PFSK-1 (cell line): ENCODE measurements at regions not wholly inside any gene's neighbourhood (a gene's known extent, or its start where the extent isn't known, plus 50 kb on each side); places are given as distances from the start of the nearest gene placed in this dataset.

Source experiments
- FOXP2 ChIP-seq: optimal IDR thresholded peaks from 2 replicates; pipeline ENCODE3; 2011; ENCODE audit warnings: borderline replicate concordance, control low read depth, inconsistent platforms; ENCODE audit not compliant: insufficient read depth; ENCODE audit errors: extremely low read length, extremely low read depth
- POLR2AphosphoS5 ChIP-seq: IDR thresholded peaks from 2 replicates; pipeline ENCODE4 v1.6.1; 2012; ENCODE audit warnings: low read depth, mild to moderate bottlenecking, control low read depth, low read length, moderate library complexity
- SIN3A ChIP-seq: IDR thresholded peaks from 2 replicates; pipeline ENCODE4 v1.6.1; 2012; ENCODE audit warnings: mild to moderate bottlenecking, low read length, moderate library complexity, borderline replicate concordance; ENCODE audit not compliant: insufficient read depth
- TAF1 ChIP-seq: IDR thresholded peaks from 2 replicates; pipeline ENCODE4 v1.6.1; 2012; ENCODE audit warnings: low read length, control low read depth, borderline replicate concordance; ENCODE audit not compliant: insufficient read depth
- TF ChIP-seq, protein P1 (sequence below), 2 experiments: IDR thresholded peaks; 2 replicates each; pipeline versions ENCODE4 v1.6.1 to v1.8.0; 2011 to 2012; ENCODE audit warnings: low read depth in 2 of 2, low read length in 2 of 2, control low read depth in 1 of 2, inconsistent platforms in 1 of 2, mild to moderate bottlenecking in 1 of 2, moderate library complexity in 1 of 2; ENCODE audit not compliant: insufficient read depth in 1 of 2

DNA sequence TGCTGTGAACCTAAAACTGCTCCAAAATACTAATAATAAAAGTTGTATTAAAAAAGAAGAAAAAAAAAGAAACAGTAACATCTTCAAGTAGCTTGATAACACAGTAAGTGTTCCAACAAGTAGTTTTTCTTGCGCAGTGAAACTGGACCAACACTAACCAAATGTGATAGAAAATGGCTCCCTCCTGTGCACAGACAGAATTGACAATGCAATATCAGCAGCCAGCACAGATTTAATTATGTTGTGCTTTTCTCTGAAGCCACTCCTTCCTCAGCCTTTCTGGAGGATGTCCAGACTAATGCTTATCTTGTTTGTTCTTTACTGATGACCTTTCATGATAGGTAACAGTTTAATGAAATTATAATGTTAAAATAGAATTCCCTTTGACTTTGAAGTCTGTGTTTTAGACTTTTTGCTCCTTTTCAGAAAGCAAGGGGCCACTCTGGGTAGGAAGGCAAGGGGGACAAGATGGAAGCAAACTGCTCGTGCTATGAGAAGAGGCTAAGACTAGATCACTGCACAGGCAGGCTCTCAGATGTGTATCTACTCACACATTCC, 147.1 kb upstream of the RPL34 start:
- TF ChIP-seq FOXP2 (no peak), POLR2AphosphoS5 (no peak), SIN3A (no peak), TAF1 (no peak)
- TF ChIP-seq, protein P1, sequence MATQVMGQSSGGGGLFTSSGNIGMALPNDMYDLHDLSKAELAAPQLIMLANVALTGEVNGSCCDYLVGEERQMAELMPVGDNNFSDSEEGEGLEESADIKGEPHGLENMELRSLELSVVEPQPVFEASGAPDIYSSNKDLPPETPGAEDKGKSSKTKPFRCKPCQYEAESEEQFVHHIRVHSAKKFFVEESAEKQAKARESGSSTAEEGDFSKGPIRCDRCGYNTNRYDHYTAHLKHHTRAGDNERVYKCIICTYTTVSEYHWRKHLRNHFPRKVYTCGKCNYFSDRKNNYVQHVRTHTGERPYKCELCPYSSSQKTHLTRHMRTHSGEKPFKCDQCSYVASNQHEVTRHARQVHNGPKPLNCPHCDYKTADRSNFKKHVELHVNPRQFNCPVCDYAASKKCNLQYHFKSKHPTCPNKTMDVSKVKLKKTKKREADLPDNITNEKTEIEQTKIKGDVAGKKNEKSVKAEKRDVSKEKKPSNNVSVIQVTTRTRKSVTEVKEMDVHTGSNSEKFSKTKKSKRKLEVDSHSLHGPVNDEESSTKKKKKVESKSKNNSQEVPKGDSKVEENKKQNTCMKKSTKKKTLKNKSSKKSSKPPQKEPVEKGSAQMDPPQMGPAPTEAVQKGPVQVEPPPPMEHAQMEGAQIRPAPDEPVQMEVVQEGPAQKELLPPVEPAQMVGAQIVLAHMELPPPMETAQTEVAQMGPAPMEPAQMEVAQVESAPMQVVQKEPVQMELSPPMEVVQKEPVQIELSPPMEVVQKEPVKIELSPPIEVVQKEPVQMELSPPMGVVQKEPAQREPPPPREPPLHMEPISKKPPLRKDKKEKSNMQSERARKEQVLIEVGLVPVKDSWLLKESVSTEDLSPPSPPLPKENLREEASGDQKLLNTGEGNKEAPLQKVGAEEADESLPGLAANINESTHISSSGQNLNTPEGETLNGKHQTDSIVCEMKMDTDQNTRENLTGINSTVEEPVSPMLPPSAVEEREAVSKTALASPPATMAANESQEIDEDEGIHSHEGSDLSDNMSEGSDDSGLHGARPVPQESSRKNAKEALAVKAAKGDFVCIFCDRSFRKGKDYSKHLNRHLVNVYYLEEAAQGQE (IDR thresholded peaks at IDR 0.05; ENCODE audit: insufficient read depth in 1 of 2, low read depth in 2 of 2, low read length in 2 of 2), result no peak

DNA sequence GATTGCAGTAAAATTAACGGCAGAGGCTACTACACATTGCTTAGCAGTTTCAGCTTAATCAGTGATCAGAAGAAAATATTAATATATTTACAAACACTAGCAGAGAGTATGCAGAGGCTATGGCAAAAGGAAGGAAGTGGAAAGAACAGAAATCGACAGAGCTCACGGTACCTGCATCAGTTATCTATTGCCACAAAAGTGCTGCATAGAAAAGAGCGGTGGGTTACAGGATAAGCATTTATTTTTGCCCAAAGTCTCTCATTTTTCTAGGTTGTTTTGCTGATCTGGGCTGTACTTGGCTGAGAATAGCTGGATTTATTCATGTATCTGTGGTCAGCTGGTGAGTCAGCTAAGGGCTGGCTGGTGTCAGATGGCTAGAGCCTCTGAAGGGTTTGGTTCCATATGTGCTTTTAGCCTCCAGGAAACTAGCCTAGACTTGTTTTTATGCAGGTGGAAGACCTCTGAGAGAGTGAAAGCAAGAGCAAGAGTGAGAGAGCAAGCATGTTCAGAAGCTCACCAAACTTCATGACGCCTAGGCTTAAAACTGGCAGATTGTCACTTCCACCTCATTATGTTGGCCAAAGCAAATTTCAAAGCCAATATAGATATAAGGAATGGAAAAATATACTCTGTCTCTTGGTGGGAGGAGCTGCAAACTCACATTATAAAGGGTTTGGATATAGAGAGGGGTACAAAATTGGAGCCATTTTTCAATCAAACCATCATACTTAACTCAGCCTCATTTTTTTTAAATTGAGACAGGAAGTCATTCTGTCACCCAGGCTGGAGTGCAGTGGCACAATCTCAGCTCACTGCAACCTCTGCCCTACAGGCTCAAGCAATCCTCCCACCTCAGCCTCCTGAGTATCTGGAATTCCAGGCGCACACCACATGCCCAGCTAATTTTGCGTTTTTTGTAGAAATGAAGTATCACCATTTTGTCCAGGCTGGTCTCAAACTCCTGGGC, 153.2 kb upstream of the RPL34 start:
- TF ChIP-seq SIN3A (no peak), POLR2AphosphoS5 (no peak), FOXP2 (no peak), TAF1 (no peak)
- TF ChIP-seq, protein P1 (IDR thresholded peaks at IDR 0.05; ENCODE audit: insufficient read depth in 1 of 2, low read depth in 2 of 2, low read length in 2 of 2), result no peak

DNA sequence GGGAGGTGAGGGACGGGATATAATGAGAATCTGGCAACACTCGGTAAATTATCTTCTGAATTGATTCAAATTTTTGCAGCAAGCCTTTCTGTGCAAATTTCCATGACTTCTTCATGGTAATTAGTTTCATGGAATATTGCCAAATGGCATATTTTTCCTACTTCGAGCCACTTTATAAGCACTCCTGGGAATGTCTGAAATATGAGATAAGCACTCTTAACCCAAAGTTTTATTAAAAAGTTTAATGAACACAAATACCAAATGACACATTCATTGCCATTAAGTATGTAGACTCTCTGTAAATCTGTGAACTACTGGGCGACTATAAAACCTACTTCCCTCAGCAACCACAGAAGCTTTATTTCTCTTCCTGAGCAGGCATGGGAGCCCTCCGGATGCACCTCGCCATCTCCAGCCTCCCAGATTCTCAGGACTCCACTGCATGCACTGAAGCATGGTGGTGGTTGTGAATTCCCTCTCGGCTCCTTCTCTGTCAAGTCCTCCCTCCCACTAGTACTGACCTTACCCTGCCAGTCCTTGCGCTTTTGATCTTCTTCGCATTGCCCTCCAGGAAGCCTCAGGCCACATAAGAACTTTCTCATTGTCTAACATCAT, 154.4 kb upstream of the RPL34 start:
- no peak for TF ChIP-seq POLR2AphosphoS5

DNA sequence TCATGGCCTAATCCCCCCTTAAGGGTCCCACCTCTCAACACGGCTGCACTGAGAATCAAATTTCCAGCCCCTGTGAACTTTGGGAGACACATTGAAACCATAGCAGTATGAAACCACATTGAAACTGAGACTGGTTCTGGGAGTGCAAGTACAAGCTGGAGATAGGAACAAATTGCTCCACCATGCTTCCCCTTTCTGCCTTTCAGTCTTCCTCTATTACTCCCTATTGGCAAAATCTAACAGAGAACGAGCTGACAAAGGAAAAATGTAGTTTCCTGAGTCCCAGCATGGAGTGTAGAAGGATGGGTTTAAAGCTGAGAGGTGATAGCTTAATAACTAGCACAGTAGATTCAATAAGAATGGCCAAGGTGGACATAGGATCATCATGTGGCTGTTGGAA, 161.7 kb upstream of the RPL34 start:
- TF ChIP-seq, protein P1 (IDR thresholded peaks at IDR 0.05; ENCODE audit: insufficient read depth in 1 of 2, low read depth in 2 of 2, low read length in 2 of 2), result no peak
- no peak for TF ChIP-seq TAF1
- TF ChIP-seq FOXP2, result no peak
- TF ChIP-seq SIN3A, result no peak
- no peak for TF ChIP-seq POLR2AphosphoS5

DNA sequence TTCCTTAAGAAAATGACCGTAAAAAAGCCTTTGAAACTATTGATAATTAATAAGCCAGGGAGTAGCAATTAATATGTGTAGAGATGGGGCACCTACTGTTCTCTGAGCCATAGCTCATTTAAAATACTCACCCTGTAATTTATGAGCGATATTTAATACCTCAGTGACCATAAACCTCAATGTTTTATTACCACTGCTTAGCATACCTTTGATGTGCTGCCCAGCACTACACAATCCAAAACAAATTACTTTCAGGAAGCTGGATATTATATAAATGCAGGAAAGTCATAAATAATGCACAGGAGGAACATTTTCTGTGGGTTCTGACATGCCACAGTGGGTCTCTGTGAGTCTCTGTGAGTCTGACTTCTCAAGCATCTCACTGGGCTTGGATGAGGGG, 166.1 kb upstream of the RPL34 start:
- TF ChIP-seq, protein P1 (IDR thresholded peaks at IDR 0.05; ENCODE audit: insufficient read depth in 1 of 2, low read depth in 2 of 2, low read length in 2 of 2), result no peak
- TF ChIP-seq SIN3A (no peak), TAF1 (no peak), FOXP2 (no peak)
